ENCODE measurements at regions not wholly inside any gene's neighbourhood (a gene's known extent, or its start where the extent isn't known, plus 50 kb on each side); places are given as distances from the start of the nearest gene placed in this dataset.

- TF ChIP-seq CTCF (optimal IDR thresholded peaks at IDR 0.05 in 1 of 3, IDR thresholded peaks at IDR 0.05 in 1 of 3, conservative IDR thresholded peaks at IDR 0.05 in 1 of 3; ENCODE audit: extremely low read depth in 1 of 3, insufficient read depth in 2 of 3, low read length in 3 of 3) (no peak), EZH2 (IDR thresholded peaks at IDR 0.05; ENCODE audit: low read length) (no peak)
Measured at GRCh38 chr9:126240835-126241234, 85.8 kb upstream of the MVB12B start.
